HepG2 (cell line): ENCODE measurements at regions not wholly inside any gene's neighbourhood (a gene's known extent, or its start where the extent isn't known, plus 50 kb on each side); places are given as distances from the start of the nearest gene placed in this dataset.

Experiments
- ATAC-seq: fragments of 200-7000 bp; cut with Tn5 transposase; 3 replicates; pipeline ENCODE4 v1.9.1; 2020; ENCODE audit warnings: mild to moderate bottlenecking, moderate library complexity
- BruUV-seq: library from RNA; stranded (reverse); fragments of 400-500 nt; replicated peaks from 2 replicates; lab custom pipeline; 2021; lab: Mats Ljungman, UMichigan
- CTCF ChIA-PET: fragments of 300-600 bp; formaldehyde crosslinking; extraction: SDS; loops from one replicate; lab custom pipeline; 2021; ENCODE audit warnings: low total read pairs, inconsistent platforms, low intra/inter-chr PET ratio; lab: Yijun Ruan, JAX
- POLR2A ChIA-PET: fragments of 350-600 bp; sonication (Branson Sonifier 250); formaldehyde crosslinking; loops from one replicate; lab custom pipeline; 2020; ENCODE audit warnings: antibody characterized with exemption, inconsistent platforms; lab: Yijun Ruan, JAX
- DNase-seq: peaks from one replicate; pipeline ENCODE4 v3.0.0-alpha.2; 2015; ENCODE audit warnings: low spot score
- FAIRE-seq: peaks from 3 replicates; lab custom pipeline; 2011; peaks lifted over from hg19 to GRCh38; lab: Jason Lieb, UNC
- H2AFZ ChIP-seq: one replicate; pipeline ENCODE4 v1.6.1; 2011; ENCODE audit warnings: low read length, inconsistent platforms
- H3K27ac ChIP-seq: fragments of 300-600 bp; 3 replicates; pipeline ENCODE4 v1.8.0; 2011; ENCODE audit warnings: mixed run types, mild to moderate bottlenecking, mixed read lengths, low read length, inconsistent platforms; ENCODE audit not compliant: insufficient read depth; ENCODE audit errors: extremely low read length
- H3K27me3 ChIP-seq, 2 experiments: fragments of 200-600 bp in 1 of 2; 2 replicates in 1 of 2; 3 replicates in 1 of 2; pipeline versions ENCODE4 v1.6.0 to v1.8.0; 2011; ENCODE audit warnings: low read length in 2 of 2, mild to moderate bottlenecking in 2 of 2, moderate library complexity in 2 of 2, inconsistent platforms in 1 of 2; ENCODE audit not compliant: insufficient read depth in 2 of 2, control insufficient read depth in 1 of 2
- H3K36me3 ChIP-seq, 2 experiments: fragments of 200-600 bp in 1 of 2; replicated peaks in 1 of 2; 2 replicates in 1 of 2; 3 replicates in 1 of 2; pipeline versions ENCODE4 v1.5.1 to v1.8.0; 2011; ENCODE audit warnings: low read length in 2 of 2, inconsistent platforms in 1 of 2; ENCODE audit not compliant: insufficient read depth in 2 of 2, control insufficient read depth in 1 of 2
- H3K4me1 ChIP-seq: 2 replicates; pipeline ENCODE4 v1.5.1; 2012; ENCODE audit warnings: low read length, inconsistent platforms; ENCODE audit not compliant: insufficient read depth
- H3K4me2 ChIP-seq: 2 replicates; pipeline ENCODE4 v1.6.0; 2011; ENCODE audit warnings: low read depth, low read length, inconsistent platforms
- H3K4me3 ChIP-seq, 3 experiments: fragments of 200-600 bp in 1 of 3; sonication (generic), shearing (Covaris generic) in 1 of 3; replicated peaks in 1 of 3; 2 replicates each; pipeline ENCODE4 v1.5.1; 2011 to 2016; ENCODE audit warnings: low read length in 3 of 3, inconsistent platforms in 2 of 3, low read depth in 2 of 3, mild to moderate bottlenecking in 2 of 3, control low read depth in 1 of 3, mixed read lengths in 1 of 3; ENCODE audit not compliant: insufficient read depth in 1 of 3
- H3K79me2 ChIP-seq: one replicate; pipeline ENCODE4 v1.6.1; 2011; ENCODE audit warnings: low read length, inconsistent platforms; ENCODE audit not compliant: insufficient read depth
- H3K9ac ChIP-seq: 2 replicates; pipeline ENCODE4 v1.6.0; 2011; ENCODE audit warnings: mild to moderate bottlenecking, low read depth, low read length, inconsistent platforms; ENCODE audit not compliant: insufficient read depth
- H3K9me3 ChIP-seq: 2 replicates; pipeline ENCODE4 v1.5.1; 2012; ENCODE audit warnings: mild to moderate bottlenecking, low read length
- H4K20me1 ChIP-seq: 2 replicates; pipeline ENCODE4 v1.6.0; 2011; ENCODE audit warnings: inconsistent platforms, mild to moderate bottlenecking, low read length, moderate library complexity; ENCODE audit not compliant: insufficient read depth
- ATF2 ChIP-seq: sonication (generic); formaldehyde crosslinking; IDR thresholded peaks from 2 replicates; pipeline ENCODE4 v1.4.0; 2020; ENCODE audit warnings: missing genetic modification reagents
- GPN1 ChIP-seq: sonication (generic); formaldehyde crosslinking; IDR thresholded peaks from 2 replicates; pipeline ENCODE4 v1.5.1; 2020; ENCODE audit warnings: missing genetic modification reagents, borderline replicate concordance
- HOXD1 ChIP-seq: sonication (generic); formaldehyde crosslinking; IDR thresholded peaks from 2 replicates; pipeline ENCODE4 v1.5.0; 2020; ENCODE audit warnings: missing genetic modification reagents
- STAG1 ChIP-seq: sonication (generic); formaldehyde crosslinking; IDR thresholded peaks from 2 replicates; pipeline ENCODE4 v1.4.0; 2020; ENCODE audit warnings: missing genetic modification reagents
- ZNF343 ChIP-seq: sonication (generic); formaldehyde crosslinking; IDR thresholded peaks from 2 replicates; pipeline ENCODE4 v1.4.0; 2020; ENCODE audit warnings: mild to moderate bottlenecking, missing genetic modification reagents
- ZNF704 ChIP-seq: sonication (generic); formaldehyde crosslinking; IDR thresholded peaks from 2 replicates; pipeline ENCODE4 v1.8.1; 2023; ENCODE audit warnings: mild to moderate bottlenecking, inconsistent platforms, moderate library complexity, missing genetic modification reagents, borderline replicate concordance
- ZXDC ChIP-seq: sonication (generic); formaldehyde crosslinking; IDR thresholded peaks from 2 replicates; pipeline ENCODE4 v1.5.0; 2020; ENCODE audit warnings: mild to moderate bottlenecking, missing genetic modification reagents
- in situ Hi-C: cut with HindIII; loops from 2 replicates; pipeline ENCODE4 v1.10.0; 2017; ENCODE audit warnings: low pct_unique_long_range_greater_than_20kb; ENCODE audit not compliant: extremely low pct_ligation_motif_present
- intact Hi-C: fragments of 100-400 bp; cut with micrococcal nuclease; formaldehyde crosslinking; loops from one replicate; pipeline ENCODE4 v1.10.0; 2022; ENCODE audit not compliant: unreplicated experiment

- no peak overlapping the region for H3K27ac ChIP-seq
- ATAC-seq (no peak), DNase-seq (no peak), FAIRE-seq (no peak)
- H4K20me1 ChIP-seq = no peaks in the 10 kb centered on the region
- no peak overlapping the region for H2AFZ ChIP-seq
- no peak overlapping the region for H3K4me2 ChIP-seq
- POLR2A ChIA-PET = no interaction called here
- H3K79me2 ChIP-seq = no peaks in the 10 kb centered on the region
- intact Hi-C loops (loop anchor here (5.0 kb wide), 1 partner anchor 965 kb away; no protein-coding TSS in a partner anchor), in situ Hi-C loops (loop anchor here (10.0 kb wide), 1 partner anchor 968 kb away; no protein-coding TSS in a partner anchor)
- H3K9ac ChIP-seq = no peak overlapping the region
- H3K36me3 ChIP-seq = no peaks in the 10 kb centered on the region
- no peaks in the 10 kb centered on the region for H3K9me3 ChIP-seq
- CTCF ChIA-PET = interaction anchor here (1.0 kb wide), 1 partner anchor 969 kb away, joined by 3 read pairs; no protein-coding TSS in a partner anchor
- TF ChIP-seq ATF2 = no peak
- TF ChIP-seq GPN1 (CRISPR knock-in tag) = no peak
- TF ChIP-seq ZNF343 = no peak
- no peak for TF ChIP-seq HOXD1 (CRISPR knock-in tag)
- no peak for TF ChIP-seq ZXDC
- no peak for TF ChIP-seq ZNF704 (CRISPR knock-in tag)
- peak; percentile 69 for TF ChIP-seq STAG1 (CRISPR knock-in tag)
- no peak overlapping the region for H3K4me3 ChIP-seq
- no peaks in the 10 kb centered on the region; a peak in 2 of 5 replicates for H3K27me3 ChIP-seq
- no TSS peak for BruUV-seq
- H3K4me1 ChIP-seq = no peaks in the 10 kb centered on the region
Observed at GRCh38 chr12:115632308-115632707, 645.2 kb downstream of the MED13L start.
